Gastroesophageal sphincter (tissue), 4 donors: ENCODE measurements at regions not wholly inside any gene's neighbourhood (a gene's known extent, or its start where the extent isn't known, plus 50 kb on each side); places are given as distances from the start of the nearest gene placed in this dataset.
A peak's percentile ranks its signal among the peaks of the same experiment; 100 is the strongest.

Experiments used
- ATAC-seq: fragments of 150-250 bp; one replicate; pipeline ENCODE4 v1.9.1; 2016; ENCODE audit warnings: mild to moderate bottlenecking, moderate library complexity
- H3K27ac ChIP-seq, 4 donors: fragments of 200-600 bp; sonication (generic) in 3 of 4; 1 replicate in 3 of 4; 2 replicates in 1 of 4; pipeline ENCODE4 v1.5.1; 2016 to 2019
- H3K27me3 ChIP-seq: fragments of 200-600 bp; sonication (generic); one replicate; pipeline ENCODE4 v1.5.1; 2019
- H3K36me3 ChIP-seq, 2 donors: fragments of 200-600 bp; sonication (generic); one replicate each; pipeline ENCODE4 v1.5.1; 2019; ENCODE audit warnings: control low read depth in 1 of 2
- H3K4me1 ChIP-seq, 3 donors: fragments of 200-600 bp; sonication (generic); 1 replicate in 2 of 3; 2 replicates in 1 of 3; pipeline ENCODE4 v1.5.1; 2016 to 2019; ENCODE audit warnings: control low read depth in 2 of 3
- H3K4me3 ChIP-seq, 2 donors: fragments of 200-600 bp; sonication (generic); one replicate each; pipeline ENCODE4 v1.5.1; 2019; ENCODE audit warnings: mild to moderate bottlenecking in 1 of 2, moderate library complexity in 1 of 2
- H3K9me3 ChIP-seq, 3 donors: fragments of 200-600 bp; sonication (generic); one replicate each; pipeline ENCODE4 v1.5.1; 2017 to 2019; ENCODE audit warnings: control low read depth in 2 of 3
- CTCF ChIP-seq, 4 experiments: fragments of 200-600 bp in 2 of 4; fragments of 450-650 bp in 2 of 4; sonication (generic) in 1 of 4; IDR thresholded peaks; one replicate each; pipeline ENCODE4 v1.5.1; 2017 to 2019; ENCODE audit warnings: antibody characterized with exemption in 4 of 4, mild to moderate bottlenecking in 2 of 4, moderate library complexity in 2 of 4
- EP300 ChIP-seq: sonication (generic); formaldehyde crosslinking; IDR thresholded peaks from one replicate; pipeline ENCODE4 v1.6.1; 2017; ENCODE audit warnings: antibody characterized with exemption, mild to moderate bottlenecking
- POLR2A ChIP-seq, 2 donors: fragments of 450-650 bp; IDR thresholded peaks; one replicate each; pipeline ENCODE4 v1.6.1; 2017; ENCODE audit warnings: antibody characterized with exemption in 2 of 2, mild to moderate bottlenecking in 2 of 2, moderate library complexity in 1 of 2
- POLR2AphosphoS5 ChIP-seq: sonication (generic); formaldehyde crosslinking; IDR thresholded peaks from one replicate; pipeline ENCODE4 v1.6.1; 2017; ENCODE audit warnings: antibody characterized with exemption
- WGBS, 2 donors: methylation state at CpG; one replicate each; pipeline ENCODE4 v1.1.5; 2018; ENCODE audit warnings: low coverage in 1 of 2; 5-methylcytosine and 5-hydroxymethylcytosine counted together

DNA sequence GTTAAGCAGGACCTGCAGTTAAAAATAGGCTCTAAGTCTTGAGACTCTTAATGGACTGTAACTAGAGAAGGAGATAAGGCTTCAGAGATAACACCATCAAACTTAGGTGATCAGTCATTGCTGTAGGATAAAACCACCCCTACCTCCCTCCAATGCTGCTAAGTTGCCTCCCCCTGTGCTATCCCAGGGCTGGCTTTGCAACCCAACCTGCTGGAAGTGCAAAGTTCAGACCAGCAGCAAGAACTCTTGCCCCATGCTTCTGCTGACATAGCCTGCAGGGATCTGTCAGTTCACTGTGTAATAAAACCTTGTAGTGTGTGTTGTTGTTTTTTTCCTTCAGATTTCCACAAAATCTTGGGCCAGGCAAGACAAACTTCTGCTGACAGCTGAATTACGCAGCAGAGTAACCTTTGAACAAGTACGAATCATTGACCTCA lies 57.4 kb upstream of the EPB41L3 start:
- Histone ChIP-seq H3K4me1 (no peaks in the 10 kb centered on the region), H3K27me3 (no peaks in the 10 kb centered on the region), H3K9me3 (no peaks in the 10 kb centered on the region), H3K36me3 (no peaks in the 10 kb centered on the region), H3K27ac (no peak overlapping the region), H3K4me3 (no peak overlapping the region)
- TF ChIP-seq POLR2AphosphoS5 = no peak
- no peak for ATAC-seq
- WGBS, 2 donors = 78 to 79% methylated on average over 2 of the region's 2 CpGs

GRCh38 chr18:5600378-5601071 lies 56.7 kb upstream of the EPB41L3 start:
- H3K4me3 ChIP-seq = no peak overlapping the region
- no peaks in the 10 kb centered on the region for H3K9me3 ChIP-seq
- H3K36me3 ChIP-seq = no peaks in the 10 kb centered on the region
- no peak overlapping the region for H3K27ac ChIP-seq
- H3K4me1 ChIP-seq = no peaks in the 10 kb centered on the region
- 38 to 52% methylated on average over 4 of the region's 4 CpGs for WGBS, 2 donors
- no peaks in the 10 kb centered on the region for H3K27me3 ChIP-seq
- TF ChIP-seq POLR2AphosphoS5 (no peak), EP300 (no peak), POLR2A (IDR thresholded peaks at IDR 0.05) (no peak), CTCF (IDR thresholded peaks at IDR 0.05) (peak in 2 of 4 experiments; percentile 20 to 39)
- no peak for ATAC-seq

GRCh38 chr18:5596585-5596984 lies 52.8 kb upstream of the EPB41L3 start:
- Histone ChIP-seq H3K36me3 (no peaks in the 10 kb centered on the region), H3K27ac (no peak overlapping the region), H3K9me3 (peaks cover 0 to 7% (median 0%) of the 10 kb centered on the region in 3 donors), H3K27me3 (no peaks in the 10 kb centered on the region), H3K4me1 (no peaks in the 10 kb centered on the region), H3K4me3 (no peak overlapping the region)
- 52 to 74% methylated on average over 2 of the region's 2 CpGs for WGBS, 2 donors
- TF ChIP-seq POLR2A (IDR thresholded peaks at IDR 0.05) (no peak), POLR2AphosphoS5 (no peak), EP300 (no peak), CTCF (IDR thresholded peaks at IDR 0.05) (no peak)
- no peak for ATAC-seq
